GM21360 (cell line): ENCODE measurements at regions not wholly inside any gene's neighbourhood (a gene's known extent, or its start where the extent isn't known, plus 50 kb on each side); places are given as distances from the start of the nearest gene placed in this dataset.

Experiments used
- ATAC-seq: cut with Tn5 transposase; IDR thresholded peaks from one replicate; pipeline ENCODE4 v1.9.1; 2021; ENCODE audit warnings: mild to moderate bottlenecking, moderate library complexity; ENCODE audit not compliant: unreplicated experiment

- ATAC-seq, result no peak
Observed at GRCh38 chr14:65872536-65872935, 460.0 kb downstream of the FUT8 start.

GRCh38 chr14:65877166-65877565 is 464.6 kb downstream of the FUT8 start:
- no peak for ATAC-seq

GRCh38 chr14:65877624-65878023 is 465.1 kb downstream of the FUT8 start:
- no peak for ATAC-seq

- ATAC-seq, result no peak
Observed at GRCh38 chr14:65878586-65878985, 466.1 kb downstream of the FUT8 start.

GRCh38 chr14:65879248-65880009 is 466.9 kb downstream of the FUT8 start:
- no peak for ATAC-seq

- no peak for ATAC-seq
Observed at GRCh38 chr14:65880507-65880906, 468.0 kb downstream of the FUT8 start.

GRCh38 chr14:65881642-65882041 is 469.1 kb downstream of the FUT8 start:
- no peak for ATAC-seq

- ATAC-seq, result no peak
Observed at GRCh38 chr14:65888677-65889076, 476.1 kb downstream of the FUT8 start.

GRCh38 chr14:65892315-65892714 is 479.8 kb downstream of the FUT8 start:
- no peak for ATAC-seq

- ATAC-seq, result no peak
Observed at GRCh38 chr14:65900164-65900563, 487.6 kb downstream of the FUT8 start.

- no peak for ATAC-seq
Observed at GRCh38 chr14:65901595-65901994, 489.1 kb downstream of the FUT8 start.

- no peak for ATAC-seq
Observed at GRCh38 chr14:65904988-65905387, 492.5 kb downstream of the FUT8 start.

GRCh38 chr14:65906344-65906743 is 493.8 kb downstream of the FUT8 start:
- ATAC-seq, result no peak

- ATAC-seq, result no peak
Observed at GRCh38 chr14:65906948-65907347, 494.4 kb downstream of the FUT8 start.

- ATAC-seq, result no peak
Observed at GRCh38 chr14:65910108-65910786, 497.7 kb downstream of the FUT8 start.

GRCh38 chr14:65915125-65915524 is 502.6 kb downstream of the FUT8 start:
- no peak for ATAC-seq

- ATAC-seq, result no peak
Observed at GRCh38 chr14:65916055-65916454, 503.5 kb downstream of the FUT8 start.

GRCh38 chr14:65920996-65921395 is 508.5 kb downstream of the FUT8 start:
- no peak for ATAC-seq

GRCh38 chr14:65922142-65922541 is 509.6 kb downstream of the FUT8 start:
- no peak for ATAC-seq

- ATAC-seq, result no peak
Observed at GRCh38 chr14:65926504-65926903, 514.0 kb downstream of the FUT8 start.

- no peak for ATAC-seq
Observed at GRCh38 chr14:65926935-65927700, 514.6 kb downstream of the FUT8 start.

GRCh38 chr14:65927931-65928356 is 515.4 kb downstream of the FUT8 start:
- ATAC-seq, result no peak
